ENCODE measurements at regions not wholly inside any gene's neighbourhood (a gene's known extent, or its start where the extent isn't known, plus 50 kb on each side); places are given as distances from the start of the nearest gene placed in this dataset.

DNA sequence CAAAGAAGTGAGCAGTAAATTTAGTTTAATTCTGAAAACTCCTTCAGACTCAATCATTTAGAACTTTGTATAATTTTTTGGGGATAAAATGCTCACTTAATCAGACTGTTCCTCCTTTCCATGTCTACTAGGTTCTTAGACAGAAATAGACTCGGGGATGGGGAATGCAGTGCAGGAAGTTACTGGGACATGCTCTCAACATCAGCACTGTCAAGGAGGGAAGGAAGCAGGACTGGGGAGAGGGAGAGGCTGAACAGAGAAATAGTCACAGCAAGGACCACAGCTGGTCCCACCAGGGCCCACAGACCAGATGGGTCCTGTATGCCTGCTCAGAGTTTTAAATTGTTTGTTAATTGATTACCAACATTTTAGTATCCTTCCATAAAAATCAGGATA is 310.1 kb upstream of the MSX2 start:
- no peak for DNase-seq

GRCh38 chr5:174418809-174419539 is 305.4 kb upstream of the MSX2 start:
- no peak for DNase-seq

- no peak for DNase-seq
These were observed 304.7 kb upstream of the MSX2 start for GRCh38 chr5:174419540-174420132.

DNA sequence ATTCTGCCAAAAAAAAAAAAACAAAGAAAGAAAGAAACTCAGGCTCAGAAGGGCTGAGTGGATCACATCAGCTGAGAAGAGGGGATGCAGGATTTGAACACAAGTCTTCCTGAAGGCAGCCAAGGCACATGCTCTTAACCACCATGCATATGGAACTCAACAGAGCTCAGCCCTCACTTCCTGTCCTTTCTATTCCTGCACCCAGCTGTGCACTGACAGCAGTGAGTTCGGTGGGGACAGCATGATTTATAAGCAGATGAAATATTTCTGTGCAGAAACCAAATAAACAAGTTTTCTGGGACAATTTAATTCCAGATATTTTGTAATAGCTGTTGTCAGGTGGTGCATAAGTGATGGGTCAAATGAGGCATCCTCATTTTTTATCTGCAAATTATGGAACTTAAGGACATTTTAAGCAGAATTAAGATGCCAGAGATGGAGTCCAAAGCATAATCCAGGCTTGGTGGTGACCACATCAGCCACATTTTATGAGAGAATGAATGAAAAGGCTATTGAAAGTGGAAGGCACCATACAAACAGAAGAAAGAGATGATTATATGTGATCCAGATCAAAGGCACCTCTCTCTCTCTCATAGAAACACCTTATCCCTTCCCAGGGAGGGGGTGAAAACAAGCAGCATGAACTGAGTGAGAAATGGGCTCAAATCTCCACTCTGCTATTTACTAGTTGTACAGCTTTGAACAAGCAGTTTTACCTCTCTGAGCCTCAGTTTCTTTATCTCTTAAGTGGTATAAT is 303.6 kb upstream of the MSX2 start:
- no peak for DNase-seq

DNA sequence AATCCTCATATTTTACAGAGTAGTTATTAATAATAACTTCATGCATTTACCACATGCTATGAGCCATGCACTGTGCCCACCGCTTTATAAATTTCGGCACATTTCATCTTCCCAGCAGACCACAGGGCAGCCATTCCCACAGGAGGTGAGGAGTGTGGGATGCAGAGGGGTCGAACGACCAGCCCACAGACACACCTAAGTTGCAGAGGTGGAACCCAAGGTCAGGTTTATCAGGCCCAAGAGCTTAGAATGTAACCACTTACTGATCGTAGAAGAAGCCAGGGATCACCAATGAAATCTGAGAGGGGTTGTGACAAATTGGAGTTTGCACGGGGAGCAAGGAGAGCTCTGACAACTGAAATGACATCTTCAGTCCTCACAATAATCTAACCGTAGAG is 303.0 kb upstream of the MSX2 start:
- no peak for DNase-seq

- no peak for DNase-seq
These were observed 300.8 kb upstream of the MSX2 start for GRCh38 chr5:174423558-174423957.

GRCh38 chr5:174424219-174425053 is 299.9 kb upstream of the MSX2 start:
- DNase-seq, result no peak

- DNase-seq, result no peak
These were observed 299.0 kb upstream of the MSX2 start for GRCh38 chr5:174425271-174425963.

GRCh38 chr5:174425964-174426290 is 298.5 kb upstream of the MSX2 start:
- no peak for DNase-seq

DNA sequence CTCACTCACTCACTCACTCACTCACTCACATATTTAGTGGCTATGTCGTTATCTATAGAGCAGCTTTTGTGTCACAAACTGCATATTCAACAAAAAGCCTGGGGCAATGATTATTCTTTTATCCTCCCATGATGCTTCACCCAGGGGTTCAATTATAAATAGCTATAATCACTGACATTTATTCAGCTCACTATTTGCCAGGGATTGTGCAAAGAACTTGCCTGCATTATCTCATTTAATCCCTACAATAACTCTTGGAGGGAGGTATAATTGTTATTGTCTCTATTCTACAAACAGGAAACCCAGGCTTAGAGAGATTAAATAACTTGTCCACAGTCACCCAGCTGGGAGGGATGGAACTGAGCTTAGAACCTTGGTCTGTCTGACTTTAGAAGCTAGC is 298.0 kb upstream of the MSX2 start:
- no peak for DNase-seq

DNA sequence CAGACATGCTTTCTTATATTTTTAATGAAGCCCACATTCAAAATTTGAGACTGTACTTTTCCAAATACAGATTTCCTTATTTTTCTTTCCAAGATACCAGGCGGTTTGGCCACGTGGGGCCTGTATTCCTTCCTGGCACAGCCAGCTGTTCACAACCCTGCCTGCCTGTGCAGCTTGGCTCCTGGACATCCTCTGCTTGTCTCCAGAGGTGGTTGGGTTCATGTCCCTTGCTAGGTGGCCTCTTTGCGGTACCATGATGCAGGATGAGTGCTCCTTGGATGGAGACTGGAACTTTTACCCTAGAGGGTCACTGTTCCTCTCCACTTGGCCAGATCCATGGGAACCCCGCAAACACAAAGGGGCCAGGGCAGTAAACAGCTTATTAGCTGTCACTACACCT is 297.5 kb upstream of the MSX2 start:
- no peak for DNase-seq

GRCh38 chr5:174427304-174427703 is 297.1 kb upstream of the MSX2 start:
- no peak for DNase-seq

DNA sequence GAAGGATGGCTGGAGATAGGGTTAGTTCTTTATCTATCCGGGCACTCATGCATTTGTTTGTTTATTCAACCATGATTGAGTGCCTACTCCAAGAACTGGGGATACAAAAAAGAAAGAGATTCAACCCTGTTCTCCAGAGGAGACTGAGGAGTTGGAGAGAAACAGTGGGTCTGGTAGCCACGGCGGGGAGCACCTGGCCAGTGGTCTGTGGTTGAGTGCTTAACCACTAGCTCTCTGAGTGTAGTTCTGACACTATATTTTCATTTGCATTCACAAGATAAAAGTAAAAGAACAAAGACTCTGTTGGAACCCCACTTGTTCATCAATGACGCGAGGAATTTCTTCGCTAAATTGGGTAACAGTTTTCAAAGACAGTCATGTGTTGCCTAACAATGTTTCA is 295.5 kb upstream of the MSX2 start:
- DNase-seq, result no peak

- DNase-seq, result no peak
These were observed 293.4 kb upstream of the MSX2 start for GRCh38 chr5:174430940-174431339.

DNA sequence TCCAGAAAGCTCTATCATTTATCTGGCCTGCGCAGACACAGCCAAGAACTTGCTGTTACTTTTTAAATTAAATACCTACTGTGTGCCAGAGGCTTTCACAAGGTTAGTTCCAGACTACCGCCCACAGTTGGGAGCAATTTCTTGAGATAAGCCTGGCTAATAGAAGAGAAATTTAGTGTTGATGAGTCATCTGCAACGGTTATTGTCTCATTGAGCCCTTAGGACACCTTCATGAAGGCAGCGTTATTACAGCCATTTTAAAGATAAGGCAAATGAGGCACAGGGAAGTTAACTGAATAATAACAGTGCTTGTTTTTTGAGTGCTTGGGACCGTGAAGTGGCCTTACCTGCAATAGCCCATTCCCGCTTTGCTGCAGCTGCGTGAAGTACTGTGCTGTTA is 292.9 kb upstream of the MSX2 start:
- no peak for DNase-seq

DNA sequence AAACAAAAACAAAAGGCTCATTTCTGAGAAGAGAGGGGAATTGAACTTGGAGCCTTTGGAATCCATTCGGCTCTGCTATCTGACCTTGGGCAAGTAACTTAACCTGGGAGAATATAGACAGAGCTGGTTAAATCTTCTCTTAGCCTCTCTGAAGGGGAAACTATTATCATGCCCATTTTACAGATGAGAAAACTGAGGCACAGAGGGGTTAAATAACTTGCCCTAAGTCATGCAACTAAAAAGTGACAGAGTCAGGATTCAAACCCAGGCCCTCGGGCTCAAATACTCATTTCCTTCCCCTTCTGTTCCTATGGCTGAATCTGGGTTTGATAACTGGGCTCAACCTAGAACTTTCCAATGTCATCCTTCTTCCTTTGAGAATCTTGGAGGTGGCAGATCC is 291.3 kb upstream of the MSX2 start:
- DNase-seq, result no peak

DNA sequence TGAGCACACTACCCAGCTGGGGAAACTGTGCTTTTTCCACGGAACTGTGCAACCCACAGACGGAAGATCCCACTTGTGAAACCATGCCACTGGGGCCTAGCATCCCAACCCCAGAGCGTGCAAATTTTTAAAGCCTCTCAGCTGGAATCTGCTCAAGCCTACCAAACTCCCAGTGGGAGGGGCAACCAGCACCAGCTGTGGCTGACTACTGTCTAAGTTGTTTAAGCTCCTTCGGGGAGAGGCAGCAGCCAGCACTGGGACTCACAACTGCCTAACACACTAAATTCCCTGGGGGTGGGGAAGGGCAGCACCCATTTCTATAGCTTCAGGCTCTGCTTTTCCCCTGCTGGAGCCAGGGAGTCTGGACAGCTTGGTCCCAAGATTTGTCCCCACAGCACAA is 287.6 kb upstream of the MSX2 start:
- DNase-seq, result no peak

DNA sequence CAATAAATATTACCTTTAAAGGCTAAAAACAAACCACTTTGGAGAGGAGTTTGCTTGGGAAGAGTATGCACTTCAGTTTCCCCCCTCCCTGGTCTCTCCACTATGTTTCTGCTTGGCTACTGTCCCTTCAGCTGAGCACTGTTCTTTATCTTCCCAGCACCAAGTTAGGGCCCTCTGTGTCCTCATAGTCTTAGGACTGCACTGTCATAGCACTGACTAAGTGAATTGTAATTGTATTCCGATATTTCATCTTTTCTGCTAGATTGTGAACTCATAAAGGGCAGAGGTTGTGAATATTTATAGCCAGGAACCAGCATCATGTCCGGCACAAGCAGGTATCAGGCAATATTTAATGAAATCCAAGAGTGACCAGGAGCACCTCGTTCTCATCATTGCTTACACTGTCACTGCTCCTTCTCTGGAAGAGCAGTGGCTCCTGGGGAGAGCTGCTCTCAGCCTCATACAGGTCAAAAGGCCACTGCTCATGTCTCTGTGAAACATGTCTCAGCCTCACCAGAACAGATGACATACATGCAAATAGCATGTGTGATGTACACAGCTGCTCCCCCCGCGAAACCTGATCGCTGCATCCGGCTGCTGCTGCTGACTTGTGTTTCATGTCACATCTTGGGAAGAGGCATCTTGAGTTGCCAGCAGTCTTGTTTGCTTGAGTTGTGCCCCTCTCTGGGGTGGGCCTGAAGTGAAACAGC is 279.7 kb upstream of the MSX2 start:
- no peak for DNase-seq

DNA sequence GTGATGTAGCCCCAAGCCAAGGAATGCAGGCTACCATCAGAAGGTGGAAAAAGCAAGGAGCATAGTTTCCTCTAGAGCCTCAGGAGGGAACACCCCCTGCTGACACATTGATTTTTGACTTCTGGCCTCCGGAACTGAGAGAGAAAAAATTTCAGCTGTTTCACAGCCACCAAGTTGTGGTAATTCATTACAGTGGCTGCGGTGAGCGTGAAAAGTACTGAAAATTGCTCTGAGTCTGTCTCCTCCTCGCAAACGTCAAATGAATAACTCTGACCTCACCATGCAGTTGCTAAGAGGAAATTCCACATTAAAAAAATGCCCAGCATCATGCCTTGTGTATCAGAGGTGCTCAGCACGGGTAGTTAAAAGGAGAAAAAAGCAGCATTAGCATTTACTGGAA is 277.9 kb upstream of the MSX2 start:
- DNase-seq, result no peak

- no peak for DNase-seq
These were observed 277.4 kb upstream of the MSX2 start for GRCh38 chr5:174446988-174447387.

DNA sequence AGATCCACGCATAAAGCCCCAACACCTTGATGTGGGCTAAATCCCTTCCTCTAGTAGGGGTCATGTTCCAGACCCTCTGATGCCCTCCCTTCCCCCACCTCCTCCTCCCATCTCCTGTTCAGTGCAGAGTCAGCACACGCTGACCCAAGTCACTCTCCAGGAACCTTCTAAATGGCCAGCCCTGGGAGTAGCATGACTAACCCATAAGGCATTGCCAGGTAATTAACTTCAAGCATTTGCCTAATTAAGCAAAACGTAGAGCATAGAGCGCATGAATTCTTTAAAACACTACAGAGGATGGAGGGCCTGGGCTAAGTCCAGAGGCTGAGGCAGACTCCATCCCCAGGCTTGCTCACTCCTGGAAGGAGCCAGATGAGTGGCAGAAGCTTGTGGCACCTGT is 276.3 kb upstream of the MSX2 start:
- no peak for DNase-seq

DNA sequence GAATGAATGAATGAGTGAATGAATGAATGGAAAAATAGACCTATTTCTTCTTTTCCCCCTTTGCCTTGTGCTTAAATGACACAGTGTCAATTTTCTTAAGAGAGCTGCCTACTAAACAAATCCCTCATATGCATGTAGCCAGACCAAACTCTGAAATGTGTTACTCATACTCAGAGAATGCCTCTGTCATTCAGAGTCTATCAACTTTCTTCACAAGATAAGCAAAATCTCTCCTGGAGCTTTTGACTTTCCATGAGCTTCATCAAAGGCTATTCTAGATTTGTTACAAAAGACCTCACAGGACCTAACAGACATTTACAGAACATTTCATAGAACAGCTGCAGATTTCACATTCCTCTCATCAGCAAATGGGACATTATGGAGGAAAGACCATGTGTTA is 275.7 kb upstream of the MSX2 start:
- no peak for DNase-seq

Data from NCI-H226 (cell line).